IPS DF 19.7 (cell line): ENCODE measurements at regions not wholly inside any gene's neighbourhood (a gene's known extent, or its start where the extent isn't known, plus 50 kb on each side); places are given as distances from the start of the nearest gene placed in this dataset.
"Not testable (repeated sequence)": the region's sequence is repeated elsewhere in the genome, so short reads cannot be mapped to it uniquely, and the experiment has no call there.

Source experiments
- DNase-seq: peaks from one replicate; pipeline ENCODE4 v3.0.0-alpha.2; 2013; ENCODE audit warnings: low read depth, low spot score

GRCh38 chr7:68604541-68604940 lies 993.7 kb upstream of the AUTS2 start:
- DNase-seq, result no peak

- DNase-seq, result no peak
Observed at GRCh38 chr7:68610701-68611100, 987.6 kb upstream of the AUTS2 start.

DNA sequence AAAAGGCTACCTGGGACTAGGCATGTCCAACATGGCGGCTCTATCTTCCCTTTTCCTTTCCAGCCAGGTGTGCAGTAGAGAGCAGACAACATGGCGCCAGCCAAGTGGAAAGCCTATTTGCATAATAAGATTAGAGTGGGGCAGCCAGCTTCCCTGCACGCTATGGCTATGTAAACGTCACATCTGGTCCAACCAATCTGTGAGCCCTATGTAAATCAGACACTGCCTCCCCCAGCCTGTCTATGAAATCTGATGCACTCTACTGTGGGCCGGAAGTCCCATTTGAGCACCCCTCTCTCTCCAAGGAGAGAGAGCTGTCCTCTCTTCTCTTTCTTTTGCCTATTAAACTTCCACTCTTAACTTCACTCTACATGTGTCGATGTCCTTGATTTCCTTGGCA lies 984.9 kb upstream of the AUTS2 start:
- no peak for DNase-seq

- no peak for DNase-seq
Observed at GRCh38 chr7:68613897-68614296, 984.4 kb upstream of the AUTS2 start.

- DNase-seq, result no peak
Observed at GRCh38 chr7:68619526-68619925, 978.7 kb upstream of the AUTS2 start.

DNA sequence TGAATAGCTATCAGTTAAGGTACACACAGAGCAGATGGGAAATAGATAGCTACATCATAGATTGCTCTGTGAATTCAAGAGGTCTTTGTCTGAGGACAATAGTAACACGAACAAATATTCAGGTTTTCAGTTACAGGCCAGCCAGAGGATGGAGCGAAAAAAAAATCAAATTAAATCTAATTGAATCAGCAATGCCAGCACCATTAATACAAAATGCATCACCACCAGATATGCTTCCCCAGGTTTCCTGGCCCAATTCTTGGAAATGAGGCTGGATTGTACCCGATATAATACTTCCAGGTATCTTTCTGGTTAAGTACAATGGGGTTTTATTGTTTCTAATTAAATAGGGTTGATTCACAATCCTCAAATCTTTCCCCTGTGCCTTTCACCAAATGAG lies 975.8 kb upstream of the AUTS2 start:
- DNase-seq, result no peak

GRCh38 chr7:68623030-68623429 lies 975.2 kb upstream of the AUTS2 start:
- DNase-seq, result no peak

DNA sequence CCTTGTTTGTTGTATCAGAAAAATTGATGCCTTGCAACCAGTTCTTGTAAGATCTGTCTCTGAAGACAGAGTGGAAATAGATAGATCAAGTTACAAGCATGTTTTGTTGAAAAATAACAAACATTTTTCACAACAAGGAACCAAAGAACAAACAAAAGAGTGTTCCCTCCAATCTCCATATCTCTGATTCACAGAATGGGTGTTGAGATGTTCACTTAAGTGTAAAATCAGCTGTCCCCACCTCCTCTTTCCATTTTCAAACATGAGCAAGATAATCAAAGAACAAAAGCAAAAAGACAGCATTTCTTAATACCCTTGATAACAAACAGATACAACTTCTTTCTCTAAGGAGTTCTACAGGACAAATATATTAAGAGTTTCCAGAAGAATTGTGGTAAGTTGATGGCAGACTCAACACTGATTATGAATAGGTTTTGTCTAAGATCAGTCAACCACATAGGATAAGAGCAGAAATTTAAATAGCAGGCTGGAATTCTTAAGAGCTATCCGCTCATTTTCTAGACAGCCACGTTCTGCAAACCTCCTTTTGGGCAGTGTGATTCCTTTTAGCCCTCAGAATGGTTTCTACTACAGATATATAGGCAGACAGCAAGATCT lies 970.9 kb upstream of the AUTS2 start:
- DNase-seq, result no peak

DNA sequence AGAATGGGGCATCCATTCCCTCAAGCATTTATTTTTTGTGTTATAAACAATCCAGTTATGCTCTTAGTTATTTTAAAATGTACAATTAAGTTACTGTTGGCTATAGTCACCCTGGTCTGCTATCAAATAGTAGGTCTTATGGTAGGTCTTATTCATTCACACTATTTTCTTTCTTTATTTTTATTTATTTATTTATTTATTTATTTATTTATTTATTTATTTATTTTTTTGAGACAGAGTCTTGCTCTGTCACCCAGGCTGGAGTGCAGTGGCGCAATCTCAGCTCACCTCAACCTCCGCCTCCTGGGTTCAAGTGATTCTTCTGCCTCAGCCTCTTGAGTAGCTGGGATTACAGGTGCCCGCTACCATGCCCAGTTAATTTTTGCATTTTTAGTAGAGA lies 967.4 kb upstream of the AUTS2 start:
- DNase-seq, result not testable (repeated sequence)

- DNase-seq, result no peak
Observed at GRCh38 chr7:68640103-68640502, 958.2 kb upstream of the AUTS2 start.

DNA sequence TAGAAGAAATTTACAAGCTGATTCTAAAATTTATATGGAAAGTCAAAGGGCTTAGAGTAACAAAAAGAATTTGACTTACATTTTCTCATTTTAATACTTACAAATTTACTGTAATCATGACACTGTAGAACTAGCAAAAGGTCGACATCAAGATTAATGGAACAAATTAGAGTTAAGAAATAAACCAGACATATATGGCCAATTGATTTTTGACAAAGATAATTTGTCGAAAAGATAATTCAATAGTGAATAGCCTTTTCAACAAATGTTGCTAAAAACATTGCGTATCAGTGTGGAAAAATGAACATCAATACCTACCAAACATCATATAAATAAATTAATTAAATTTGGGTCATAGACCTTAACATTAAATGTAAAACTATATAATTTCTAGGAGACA lies 955.5 kb upstream of the AUTS2 start:
- no peak for DNase-seq

GRCh38 chr7:68663392-68663791 lies 934.9 kb upstream of the AUTS2 start:
- no peak for DNase-seq

GRCh38 chr7:68671046-68671445 lies 927.2 kb upstream of the AUTS2 start:
- no peak for DNase-seq

DNA sequence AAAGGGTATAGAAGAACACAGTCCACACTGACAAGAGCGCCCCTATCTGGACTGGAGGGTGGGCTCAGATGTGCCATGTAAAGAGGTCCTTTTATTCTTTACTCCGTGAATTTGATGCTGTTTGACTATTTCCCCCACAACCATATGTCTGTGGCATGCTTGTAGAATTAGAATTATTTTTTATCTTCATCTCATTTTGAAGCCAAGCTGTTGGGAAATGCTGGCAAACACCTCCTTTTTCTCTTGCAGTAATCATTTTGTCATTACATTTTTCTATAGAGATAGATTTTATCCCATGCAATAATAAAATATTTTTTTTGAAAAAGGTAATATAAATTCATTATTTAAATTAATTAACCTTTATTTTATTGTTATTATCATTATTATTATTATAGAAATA lies 926.6 kb upstream of the AUTS2 start:
- no peak for DNase-seq

DNA sequence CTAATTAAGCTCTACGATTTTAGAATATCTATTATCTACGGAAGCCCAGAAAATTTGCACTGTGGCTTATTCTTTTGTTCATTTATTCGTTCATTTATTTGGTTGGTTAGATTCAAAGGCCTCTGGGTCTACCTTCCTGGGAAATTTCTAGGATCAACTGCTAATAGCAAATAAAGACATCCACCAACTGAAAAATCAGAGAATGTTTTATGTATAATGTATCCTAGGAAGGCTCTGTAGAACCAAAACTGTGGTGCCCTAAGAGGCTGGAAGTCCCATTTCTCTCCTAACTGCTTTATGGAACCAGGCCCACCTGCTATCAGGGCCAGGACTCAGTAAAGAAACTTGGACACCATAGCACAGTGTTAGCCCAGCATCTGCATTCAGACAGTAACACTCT lies 923.4 kb upstream of the AUTS2 start:
- no peak for DNase-seq

DNA sequence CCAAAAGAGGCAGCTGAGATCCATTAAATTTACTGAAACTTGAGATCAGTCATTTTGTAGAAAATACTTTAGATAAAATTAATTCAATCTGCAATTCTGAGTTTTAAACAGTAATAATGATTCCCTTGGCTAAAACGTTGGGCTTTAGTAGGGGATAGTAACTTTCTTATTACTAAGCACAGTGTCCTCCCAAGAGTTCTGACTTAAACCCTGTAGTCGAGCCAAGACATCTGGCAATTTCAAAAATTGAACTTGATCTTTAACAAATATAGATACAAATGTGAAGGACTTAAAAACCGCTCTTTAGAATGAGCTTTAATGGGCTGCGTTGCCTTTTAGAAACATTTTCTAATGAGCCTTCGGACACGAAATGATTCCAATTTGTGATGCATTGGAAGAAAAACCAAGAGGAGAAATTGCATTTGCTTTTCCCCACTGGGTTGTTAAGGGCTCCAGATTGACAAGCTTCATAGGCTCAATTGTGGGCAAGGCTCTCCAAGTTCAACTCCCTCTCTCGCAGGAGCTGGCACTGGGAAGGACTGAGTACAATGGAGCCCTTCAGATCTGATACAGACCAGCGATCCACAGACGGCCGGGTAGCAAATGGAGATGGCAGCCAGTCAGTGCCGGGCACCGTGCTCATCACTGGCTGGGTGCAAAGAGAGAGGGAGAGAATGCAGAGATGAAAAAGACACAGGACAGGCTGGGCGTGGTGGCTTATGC lies 921.3 kb upstream of the AUTS2 start:
- DNase-seq, result no peak

DNA sequence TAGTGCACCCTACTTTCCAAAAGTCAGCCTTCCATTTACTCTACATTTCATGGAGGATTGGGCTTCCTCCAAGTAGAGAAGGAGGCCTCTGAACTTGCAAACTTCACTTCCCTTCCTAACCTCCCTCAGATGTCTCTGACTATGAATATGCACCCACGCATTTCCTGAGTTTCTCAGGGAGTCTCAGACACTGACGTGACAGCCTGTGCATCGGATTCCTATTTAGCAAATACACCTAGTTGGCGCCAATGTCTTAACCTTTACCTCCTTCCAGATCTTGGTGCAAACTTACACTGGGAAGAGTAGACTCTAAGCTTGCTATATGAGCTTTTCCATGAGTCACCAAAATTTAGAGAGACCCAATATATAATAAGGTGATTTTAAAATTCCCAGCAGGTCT lies 920.1 kb upstream of the AUTS2 start:
- no peak for DNase-seq

DNA sequence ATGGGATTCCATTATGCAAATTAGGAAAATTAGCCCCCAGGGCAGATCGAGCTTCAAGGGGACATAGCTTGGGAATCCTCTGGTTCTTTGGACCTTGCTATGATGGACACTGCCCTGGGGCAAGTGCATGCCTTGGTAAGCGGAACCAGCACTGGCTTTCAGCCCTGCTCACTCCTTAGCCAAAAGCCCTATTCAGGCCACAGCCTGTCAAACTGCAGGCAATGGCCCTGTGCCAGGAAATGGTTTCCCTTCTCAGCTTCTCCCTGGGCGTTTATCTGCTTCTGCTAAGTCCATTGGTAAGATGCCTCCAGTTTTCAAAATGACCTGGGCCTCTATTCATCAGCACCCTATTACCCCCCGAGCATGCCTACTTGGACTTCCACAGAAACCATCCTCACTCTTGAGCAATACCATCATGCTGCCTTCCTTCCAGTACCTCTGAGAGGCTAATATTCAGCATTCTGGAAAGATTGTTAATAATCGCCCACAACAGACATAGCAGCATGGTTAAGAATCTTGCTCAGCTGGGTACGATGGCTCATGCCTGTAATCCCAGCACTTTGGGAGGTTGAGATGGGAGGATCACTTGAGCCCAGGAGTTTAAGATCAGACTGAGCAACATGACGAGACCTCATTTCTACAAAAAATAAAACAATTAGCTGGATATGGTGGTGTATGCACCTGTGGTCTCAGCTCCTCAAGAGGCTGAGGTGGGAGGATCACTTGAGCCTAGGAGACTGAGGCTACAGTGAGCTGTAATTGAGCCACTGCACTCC lies 918.6 kb upstream of the AUTS2 start:
- no peak for DNase-seq

DNA sequence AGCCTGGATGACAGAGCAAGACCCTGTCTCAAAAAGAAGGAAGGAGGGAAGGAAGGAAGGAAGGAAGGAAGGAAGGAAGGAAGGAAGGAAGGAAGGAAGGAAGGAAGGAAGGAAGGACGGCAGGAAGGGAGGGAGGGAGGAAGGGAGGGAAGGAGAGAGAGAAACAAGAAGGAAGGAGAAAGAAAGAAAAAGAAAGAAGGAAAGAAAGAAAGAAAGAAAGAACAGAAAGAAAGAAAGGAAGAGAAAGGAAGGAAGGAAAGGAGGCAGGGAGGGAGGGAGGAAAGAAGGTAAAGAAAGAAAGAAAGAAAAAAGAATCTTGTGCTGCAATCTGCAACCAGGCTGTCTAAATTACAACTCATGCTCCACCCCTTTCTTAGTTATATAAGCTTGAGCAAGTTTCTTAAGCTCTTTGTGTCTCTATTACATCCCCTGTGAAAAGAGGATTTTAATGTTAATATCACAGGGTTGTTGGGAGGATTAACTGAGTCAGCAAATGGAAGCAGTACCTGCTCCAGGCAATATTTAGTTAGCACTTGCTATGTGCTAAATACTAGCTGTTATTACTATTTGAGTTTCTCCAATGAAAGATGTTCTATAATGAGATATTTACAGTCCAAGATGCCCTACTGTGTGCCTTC lies 917.9 kb upstream of the AUTS2 start:
- DNase-seq, result no peak

GRCh38 chr7:68682910-68683309 lies 915.4 kb upstream of the AUTS2 start:
- DNase-seq, result no peak

- DNase-seq, result no peak
Observed at GRCh38 chr7:68684246-68684839, 913.9 kb upstream of the AUTS2 start.

DNA sequence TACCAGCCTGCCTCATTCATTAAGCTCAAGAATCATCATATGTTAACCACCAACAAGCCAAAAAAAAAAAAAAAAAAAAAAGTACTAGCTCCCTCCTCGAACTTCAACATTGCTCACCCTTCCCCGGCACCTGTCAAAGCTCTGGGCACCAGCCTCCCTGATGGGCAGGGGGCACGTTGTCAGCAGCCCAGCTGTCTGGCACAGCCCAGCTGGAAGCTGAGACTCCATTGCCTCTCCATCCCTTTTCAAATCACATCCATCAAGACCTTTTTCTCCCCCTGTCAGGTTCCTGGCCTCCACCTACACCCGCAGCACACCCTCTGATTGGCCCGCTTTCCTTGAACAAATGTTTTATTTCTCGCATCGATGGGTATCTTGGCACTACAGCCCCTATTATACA lies 913.3 kb upstream of the AUTS2 start:
- DNase-seq, result no peak
